ENCODE measurements at regions not wholly inside any gene's neighbourhood (a gene's known extent, or its start where the extent isn't known, plus 50 kb on each side); places are given as distances from the start of the nearest gene placed in this dataset.
"Not testable (repeated sequence)": the region's sequence is repeated elsewhere in the genome, so short reads cannot be mapped to it uniquely, and the experiment has no call there.

GRCh38 chr20:51154708-51155690, 132.1 kb upstream of the KCNG1 start:
- no peak for DNase-seq

- no peak for DNase-seq
Measured at GRCh38 chr20:51153867-51154707, 131.2 kb upstream of the KCNG1 start.

GRCh38 chr20:51148941-51149340, 126.0 kb upstream of the KCNG1 start:
- no peak for DNase-seq

GRCh38 chr20:51144476-51144875, 121.6 kb upstream of the KCNG1 start:
- DNase-seq, result no peak

- no peak for DNase-seq
Measured at GRCh38 chr20:51143652-51144051, 120.7 kb upstream of the KCNG1 start.

- no peak for DNase-seq
Measured at GRCh38 chr20:51142448-51142847, 119.5 kb upstream of the KCNG1 start.

GRCh38 chr20:51140671-51141070, 117.8 kb upstream of the KCNG1 start:
- DNase-seq, result no peak

GRCh38 chr20:51139891-51140290, 117.0 kb upstream of the KCNG1 start:
- DNase-seq, result no peak

GRCh38 chr20:51138576-51138975, 115.7 kb upstream of the KCNG1 start:
- no peak for DNase-seq

GRCh38 chr20:51137461-51137860, 114.6 kb upstream of the KCNG1 start:
- DNase-seq, result no peak

- DNase-seq, result no peak
Measured at GRCh38 chr20:51135926-51136715, 113.2 kb upstream of the KCNG1 start.

- no peak for DNase-seq
Measured at GRCh38 chr20:51134405-51134804, 111.5 kb upstream of the KCNG1 start.

GRCh38 chr20:51132279-51132678, 109.4 kb upstream of the KCNG1 start:
- DNase-seq, result no peak

GRCh38 chr20:51131811-51132210, 108.9 kb upstream of the KCNG1 start:
- DNase-seq, result no peak

- no peak for DNase-seq
Measured at GRCh38 chr20:51129147-51129776, 106.4 kb upstream of the KCNG1 start.

- DNase-seq, result no peak
Measured at GRCh38 chr20:51128198-51128597, 105.3 kb upstream of the KCNG1 start.

- no peak for DNase-seq
Measured at GRCh38 chr20:51127713-51128112, 104.8 kb upstream of the KCNG1 start.

GRCh38 chr20:51126337-51126736, 103.4 kb upstream of the KCNG1 start:
- DNase-seq, result no peak

- DNase-seq, result no peak
Measured at GRCh38 chr20:51125780-51126179, 102.9 kb upstream of the KCNG1 start.

GRCh38 chr20:51125105-51125504, 102.2 kb upstream of the KCNG1 start:
- DNase-seq, result no peak

GRCh38 chr20:51123887-51124286, 101.0 kb upstream of the KCNG1 start:
- DNase-seq, result not testable (repeated sequence)

GRCh38 chr20:51122931-51123658, 100.2 kb upstream of the KCNG1 start:
- DNase-seq, result no peak

Measured in bone marrow (tissue), 2 donors.